NCI-H345 (cell line): ENCODE measurements at regions not wholly inside any gene's neighbourhood (a gene's known extent, or its start where the extent isn't known, plus 50 kb on each side); places are given as distances from the start of the nearest gene placed in this dataset.
"Not testable (repeated sequence)": the region's sequence is repeated elsewhere in the genome, so short reads cannot be mapped to it uniquely, and the experiment has no call there.

ENCODE experiments used
- DNase-seq: peaks from one replicate; lab custom pipeline; 2025; lab: John Stamatoyannopoulos, UW

DNA sequence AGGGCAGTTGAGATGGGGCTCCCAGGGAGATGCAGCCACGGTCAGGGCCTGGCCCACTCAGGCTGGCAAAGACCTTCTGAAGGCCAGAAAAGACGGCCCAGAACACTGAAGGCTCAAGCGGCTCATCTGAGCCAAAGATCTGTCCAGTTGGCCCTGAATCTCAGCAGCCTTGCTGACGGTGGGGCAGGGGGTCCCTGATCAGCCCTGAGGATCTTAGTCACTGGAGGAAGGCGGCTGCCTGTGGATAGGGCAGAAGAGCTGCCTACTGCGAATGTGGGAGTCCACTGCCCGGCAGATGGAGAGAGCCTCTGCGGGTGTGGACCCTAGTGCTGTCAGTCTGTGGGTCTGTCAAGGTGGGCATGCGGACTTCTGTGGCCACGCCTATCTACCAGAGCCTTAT is 1738.2 kb downstream of the TP53TG3F start:
- DNase-seq, result no peak

DNA sequence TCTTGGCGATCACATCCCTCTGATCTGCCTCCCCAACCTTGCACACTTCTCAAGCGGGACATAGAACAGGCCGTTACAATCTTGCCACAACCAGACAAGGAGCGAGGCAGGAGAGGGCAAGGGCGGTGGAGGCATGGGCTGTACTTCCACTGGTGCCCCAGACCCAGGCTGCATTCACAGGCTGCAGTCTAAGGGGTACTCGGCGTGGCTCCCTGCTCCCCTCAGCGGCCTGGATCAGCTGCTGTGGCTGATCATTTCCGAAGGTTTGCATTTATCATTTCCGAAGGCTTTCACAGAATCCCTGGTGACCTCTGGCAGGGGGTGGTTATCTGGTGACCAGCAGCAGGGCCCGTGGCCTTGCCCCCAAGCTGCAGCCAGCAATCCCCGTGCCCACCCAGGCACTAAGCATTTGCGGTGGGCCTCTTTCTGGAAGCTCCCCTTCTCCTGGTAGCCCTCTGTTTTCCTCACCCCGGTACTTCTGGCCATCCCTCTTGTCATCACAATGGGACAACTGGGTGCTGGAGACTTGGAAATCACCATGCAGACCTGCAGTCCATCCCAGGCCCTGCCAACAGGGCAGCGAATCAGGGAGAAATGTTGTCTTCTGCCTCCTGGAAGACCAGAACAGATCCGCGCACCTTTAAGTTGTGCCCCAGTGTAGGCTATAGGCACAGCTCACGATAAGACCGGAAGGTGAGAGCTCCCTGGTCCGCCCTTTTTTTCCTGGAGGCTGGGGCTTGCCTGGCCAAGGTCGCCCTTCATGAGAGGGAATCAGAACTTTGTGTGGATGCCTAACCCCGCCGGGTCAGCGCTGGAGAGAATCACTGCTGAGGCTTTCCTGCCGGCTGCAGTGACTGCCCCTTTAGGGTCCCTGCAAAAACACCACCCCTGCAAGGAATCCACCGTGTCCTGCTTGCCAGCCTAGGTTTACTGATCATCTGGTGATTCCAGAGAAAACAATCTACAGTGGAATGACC is 1739.1 kb downstream of the TP53TG3F start:
- no peak for DNase-seq

DNA sequence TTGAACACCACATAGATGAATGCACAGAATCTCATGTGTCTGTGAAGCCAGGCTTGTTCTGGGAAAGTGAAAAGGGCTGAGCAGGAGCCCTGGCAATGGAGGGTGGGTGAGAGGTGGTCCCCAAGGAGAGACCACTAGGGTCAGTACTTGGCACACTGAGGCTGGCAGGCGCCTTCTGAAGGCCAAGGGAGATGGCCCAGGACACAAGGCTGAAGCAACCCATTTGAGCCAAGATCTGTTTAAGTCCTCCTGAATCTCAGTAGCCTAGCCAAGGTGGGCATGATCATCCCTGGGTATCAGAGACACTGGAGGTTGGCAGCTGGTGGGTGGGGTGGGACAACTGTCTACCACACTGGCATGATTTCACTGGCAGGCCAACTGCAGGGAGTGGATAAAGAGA is 1741.2 kb downstream of the TP53TG3F start:
- no peak for DNase-seq

DNA sequence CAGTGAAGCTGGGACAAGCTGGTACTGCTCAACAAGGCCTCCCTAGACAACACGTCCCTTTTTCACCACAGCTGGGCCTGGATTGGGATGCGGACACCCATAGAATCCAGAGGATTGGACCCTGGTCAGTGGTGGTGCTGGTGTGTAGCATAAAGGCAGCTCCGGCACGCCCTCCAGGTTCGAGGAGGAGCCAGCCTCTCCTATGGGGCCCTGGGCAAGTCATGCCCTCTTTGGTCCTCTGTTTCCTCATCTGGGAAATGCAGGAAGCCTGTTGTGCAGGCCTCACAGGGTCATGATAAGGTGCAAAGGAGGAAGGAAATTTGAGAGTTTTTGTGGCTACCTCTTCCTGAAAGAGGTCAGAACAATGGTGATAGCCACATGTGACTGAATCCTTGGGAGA is 1741.7 kb downstream of the TP53TG3F start:
- no peak for DNase-seq

DNA sequence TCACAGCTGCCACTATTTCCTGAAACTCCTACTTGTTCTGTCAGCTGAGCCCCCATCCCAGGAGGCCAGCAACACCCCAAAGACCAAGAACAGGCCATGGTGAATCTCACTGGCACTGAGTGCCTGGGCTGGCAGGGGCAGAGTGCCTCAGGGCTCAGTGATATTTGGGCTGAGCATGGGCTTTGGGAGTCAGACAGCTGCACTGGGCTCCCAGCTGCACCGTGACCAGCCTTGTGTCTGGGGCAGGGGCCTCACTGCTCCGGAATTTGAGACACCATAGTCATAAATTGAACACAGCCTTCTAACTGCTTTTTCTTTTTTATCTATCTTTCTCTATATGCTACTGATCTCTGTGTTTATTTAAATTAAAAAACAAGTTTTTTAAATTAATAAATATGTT is 1744.2 kb downstream of the TP53TG3F start:
- DNase-seq, result no peak

DNA sequence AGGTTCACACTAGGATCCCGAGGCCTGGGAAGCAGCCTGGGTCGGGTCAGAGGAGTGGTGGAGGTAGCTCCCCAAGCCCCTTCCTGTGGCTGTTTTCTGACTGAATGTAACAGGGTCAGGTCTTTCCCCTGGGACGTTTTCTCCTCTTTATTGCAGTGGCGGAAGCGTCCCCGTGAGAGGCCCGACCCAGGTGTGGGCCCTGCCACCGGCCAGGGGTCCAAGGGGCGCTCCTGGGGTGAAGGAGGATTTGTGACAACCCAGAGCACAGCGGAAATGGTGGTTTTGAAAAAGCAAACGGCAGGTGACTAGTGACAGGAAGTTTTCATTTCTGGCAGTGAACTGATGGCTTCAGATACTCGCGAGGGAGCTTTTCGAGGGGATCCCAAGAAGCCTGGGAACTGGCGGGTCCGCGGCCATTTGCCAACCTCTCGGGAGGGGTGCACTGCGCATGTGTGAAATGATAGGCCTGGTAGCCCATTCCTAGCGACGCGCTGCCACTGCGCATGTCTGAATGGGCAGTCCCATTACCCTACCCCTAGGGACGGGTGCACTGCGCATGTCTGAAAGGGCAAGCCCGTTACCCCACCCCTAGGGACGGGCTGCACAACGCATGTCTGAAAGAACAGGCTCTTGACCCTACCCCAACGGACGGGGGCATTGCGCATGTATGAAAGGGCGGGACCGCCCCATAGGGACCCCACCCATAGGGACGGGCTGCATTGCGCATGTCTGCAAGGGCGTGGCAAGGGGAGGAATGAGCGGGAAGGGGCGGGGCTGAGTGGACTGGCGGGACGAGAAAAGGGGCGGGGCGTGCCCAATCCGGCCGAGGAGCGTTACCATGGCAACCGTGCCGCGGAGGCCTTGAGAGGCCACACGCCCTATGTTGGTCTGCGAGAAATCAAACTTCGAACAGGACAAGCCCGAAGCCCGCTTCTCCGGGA is 1747.9 kb downstream of the TP53TG3F start:
- DNase-seq, result no peak

DNA sequence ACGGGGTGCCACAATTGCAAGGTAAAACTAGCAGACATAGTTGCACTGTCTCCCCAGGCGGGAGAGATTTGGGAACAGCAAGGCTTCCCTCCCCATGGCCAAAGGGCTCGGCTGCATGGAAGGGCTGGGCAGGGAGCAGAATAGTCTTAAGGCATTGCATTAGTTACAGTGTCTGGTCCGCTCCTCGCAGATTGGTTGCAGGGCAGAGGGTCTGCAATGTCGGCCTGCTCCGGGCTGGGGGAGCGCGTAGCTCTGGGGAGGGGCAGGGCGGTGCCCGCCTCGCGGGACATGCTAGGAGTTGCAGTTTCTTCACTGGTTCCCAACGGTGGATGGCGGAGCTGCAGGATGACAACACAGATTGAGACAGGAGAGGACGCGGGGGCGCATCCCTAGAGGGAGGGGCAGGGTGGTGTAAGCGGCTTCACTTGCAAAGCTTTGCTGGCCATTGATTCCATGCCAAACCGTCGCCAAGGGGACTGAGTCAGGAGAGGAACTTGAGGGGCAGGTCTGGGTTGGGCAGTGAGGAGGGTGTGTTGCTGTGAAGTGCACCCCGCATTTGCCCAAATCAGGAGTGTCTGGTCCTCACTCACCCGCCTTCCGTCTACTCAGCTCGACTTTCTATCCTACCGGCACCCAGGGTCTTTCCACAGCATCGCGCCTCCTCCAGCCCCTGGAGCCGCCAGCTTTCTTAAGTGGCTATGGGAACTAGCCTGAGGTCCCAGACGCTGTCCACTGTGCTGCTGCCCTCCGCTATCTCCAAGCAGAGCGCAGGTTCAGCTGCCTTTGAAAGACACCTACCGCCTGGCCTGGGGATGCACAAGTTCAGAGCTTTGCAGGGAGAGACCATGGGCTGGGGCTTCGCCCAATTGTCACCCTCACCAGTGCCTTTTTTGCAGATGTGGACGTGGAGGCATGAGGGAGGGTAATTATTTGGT is 1748.9 kb downstream of the TP53TG3F start:
- DNase-seq, result no peak

DNA sequence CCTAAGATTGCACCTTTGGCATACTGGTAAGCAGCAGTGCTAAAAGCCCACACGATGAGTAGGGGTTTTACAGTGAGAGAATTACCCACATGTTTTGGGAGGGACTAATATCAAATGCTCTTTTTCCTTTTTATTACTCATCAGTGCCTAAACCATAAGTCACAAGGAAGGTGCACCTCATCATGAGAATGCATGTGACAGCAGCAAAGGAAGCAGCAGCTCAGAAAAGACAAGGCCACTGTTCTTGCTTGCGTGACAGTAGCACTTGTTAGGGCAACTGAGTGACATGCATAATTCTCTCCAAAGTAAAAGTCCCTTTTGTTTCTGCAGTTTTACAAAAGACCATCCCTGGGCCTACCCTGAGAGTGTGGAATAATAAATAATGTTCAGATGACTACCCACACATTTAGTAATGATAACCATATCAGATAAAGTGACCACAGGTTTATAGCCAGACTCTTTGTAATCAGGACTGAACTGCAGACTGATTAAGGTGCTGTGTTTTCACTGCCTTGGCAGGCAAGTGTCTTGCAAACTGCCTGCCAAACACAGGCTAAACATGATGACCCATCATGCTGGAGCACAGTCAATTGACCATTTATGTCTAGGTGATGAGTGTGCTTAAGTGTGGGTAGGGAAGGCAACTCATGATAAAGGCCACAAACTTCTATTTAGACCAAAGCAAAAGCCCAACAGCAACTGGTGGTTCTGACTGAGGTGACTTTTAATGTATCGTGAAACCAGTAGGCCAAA is 1751.4 kb downstream of the TP53TG3F start:
- no peak for DNase-seq

DNA sequence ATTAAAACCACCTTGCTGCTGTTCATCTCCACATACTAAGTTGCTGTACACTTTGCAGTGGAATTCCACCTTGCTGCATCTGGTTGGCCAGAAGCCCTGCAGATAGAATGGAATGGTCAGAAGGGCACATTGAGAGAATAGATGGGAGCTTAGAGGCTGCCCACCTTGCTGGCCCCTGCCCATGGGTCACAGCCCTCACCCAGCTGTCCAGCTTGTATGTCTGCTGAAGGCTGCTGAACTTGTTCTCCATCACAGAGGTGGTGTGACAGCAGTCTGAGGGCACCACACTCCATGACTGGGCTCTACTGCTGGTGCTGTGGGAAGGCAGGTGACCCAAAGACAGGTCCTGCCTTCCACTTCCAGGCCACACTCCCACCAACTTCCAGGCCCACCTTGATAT is 1755.4 kb downstream of the TP53TG3F start:
- no peak for DNase-seq

DNA sequence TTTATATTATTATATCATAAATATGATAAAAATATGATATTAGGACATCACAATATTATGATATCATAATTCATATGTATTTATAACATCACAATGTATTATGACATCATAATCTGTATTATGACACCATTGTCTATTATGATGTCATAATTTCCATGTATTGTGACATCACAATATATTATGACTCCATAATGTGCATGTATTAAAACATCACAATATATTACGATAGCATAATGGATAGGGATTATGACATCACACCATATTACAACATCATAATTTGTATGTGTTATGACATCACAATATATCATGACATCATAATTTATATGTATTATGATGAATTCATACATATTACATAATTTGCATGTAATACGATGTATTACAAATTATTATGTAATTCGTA is 1755.9 kb downstream of the TP53TG3F start:
- no peak for DNase-seq

DNA sequence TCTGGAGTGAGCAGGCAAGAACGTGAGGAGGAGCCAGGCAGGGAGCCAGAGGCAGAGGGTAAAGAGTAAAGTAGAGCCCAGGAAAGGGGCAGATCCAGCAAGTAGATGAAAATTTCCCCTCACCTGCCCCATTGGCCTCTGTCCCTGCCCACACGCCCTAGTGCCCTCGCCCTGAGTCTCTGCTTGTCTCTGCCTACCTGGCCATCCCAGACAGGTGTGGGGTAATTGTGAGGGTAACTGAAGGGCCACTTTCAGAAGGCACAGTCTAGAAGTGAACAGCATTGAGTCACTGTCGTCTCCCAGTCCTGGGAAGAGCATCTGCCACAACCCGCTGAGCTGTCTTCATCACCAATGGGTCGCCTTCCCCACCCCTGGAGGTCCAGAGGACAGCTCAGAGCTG is 1756.8 kb downstream of the TP53TG3F start:
- not testable (repeated sequence) for DNase-seq

DNA sequence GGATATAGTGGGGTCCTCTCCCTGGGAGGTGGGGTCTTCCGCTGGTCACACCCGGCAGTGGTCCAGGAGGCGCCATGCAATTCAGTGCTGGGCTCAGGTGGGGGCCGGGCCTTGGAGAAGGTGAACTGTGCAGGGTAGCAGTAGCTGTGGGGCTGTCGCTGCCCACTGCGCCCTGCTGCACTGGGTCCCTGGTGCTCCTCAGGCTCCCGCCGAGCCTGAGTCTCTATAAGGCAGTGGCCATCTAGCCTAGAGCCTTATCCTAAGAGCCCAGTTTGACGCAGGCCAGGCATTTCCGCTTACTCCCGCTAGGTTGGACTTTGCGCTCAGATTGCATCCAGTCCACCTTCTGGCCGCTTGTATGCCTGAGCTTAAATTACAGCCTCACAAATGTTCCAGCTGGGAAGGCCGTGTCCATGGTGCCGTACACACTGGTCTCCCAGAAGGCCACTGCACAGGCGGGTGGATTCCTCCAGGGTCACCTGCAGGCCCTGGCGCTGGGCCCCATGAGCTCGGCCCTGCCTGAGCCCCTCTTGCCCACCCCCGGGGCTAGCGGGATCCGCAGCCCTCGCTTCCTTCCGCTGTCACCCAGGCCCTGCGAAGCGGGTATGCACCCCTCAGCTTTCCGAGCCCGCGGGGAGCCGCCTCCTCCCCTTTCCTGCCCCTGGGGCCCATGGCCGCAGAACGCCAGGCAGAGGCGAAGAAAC is 1762.2 kb downstream of the TP53TG3F start:
- no peak for DNase-seq

DNA sequence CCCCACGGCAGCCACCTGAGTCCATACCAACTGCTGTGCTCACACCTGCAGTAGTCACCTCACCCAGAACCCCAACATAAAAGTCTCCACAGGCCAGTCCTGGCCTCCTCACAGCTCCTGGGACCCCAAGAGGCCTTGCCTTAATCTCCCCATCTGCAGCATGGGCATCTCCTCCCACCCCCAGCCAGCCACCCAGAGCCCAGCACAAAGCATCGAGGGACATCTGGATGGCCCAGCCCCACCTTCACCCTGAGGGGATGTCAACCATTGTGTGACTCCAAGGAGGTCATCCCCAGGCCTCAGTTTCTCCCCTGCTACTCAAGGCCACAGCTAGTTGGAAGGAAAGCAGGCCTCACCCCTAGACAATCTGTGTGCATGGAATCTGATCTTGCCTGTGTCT is 1775.3 kb downstream of the TP53TG3F start:
- DNase-seq, result no peak

DNA sequence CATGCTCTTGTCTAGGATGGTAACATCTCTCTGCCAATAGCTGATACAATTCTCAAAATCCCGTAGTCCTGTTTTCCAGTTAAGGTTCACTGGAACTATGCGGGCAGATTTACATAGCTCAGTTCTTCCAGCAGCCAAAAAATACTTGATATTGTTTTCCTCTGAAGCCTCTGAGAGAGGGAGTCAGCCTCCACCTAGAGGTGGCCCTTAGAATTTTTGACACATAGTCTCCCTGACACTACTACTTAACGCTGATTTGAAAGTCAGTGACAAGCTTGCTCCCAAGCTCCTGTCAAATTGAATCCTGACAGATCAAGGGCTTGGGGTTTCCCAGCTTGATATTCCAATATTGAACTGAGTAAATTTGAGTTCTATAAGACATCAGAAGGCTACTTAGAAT is 1780.1 kb downstream of the TP53TG3F start:
- no peak for DNase-seq

DNA sequence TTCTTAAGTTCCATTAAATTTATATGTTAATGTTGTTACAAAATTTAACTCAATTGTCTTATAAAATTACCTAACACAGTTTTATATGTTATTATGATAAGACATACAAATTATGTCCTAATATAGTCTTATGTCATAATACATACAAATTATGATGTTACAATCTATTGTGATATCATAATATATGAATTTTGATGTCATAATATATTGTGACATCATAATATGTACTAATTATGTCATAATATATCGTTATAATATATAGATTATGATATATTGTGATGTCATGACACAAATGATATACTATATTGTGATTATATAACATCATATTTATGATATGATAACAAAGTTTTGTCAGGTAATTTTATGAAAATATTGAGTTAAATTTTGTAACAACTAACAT is 1789.6 kb downstream of the TP53TG3F start:
- DNase-seq, result no peak

DNA sequence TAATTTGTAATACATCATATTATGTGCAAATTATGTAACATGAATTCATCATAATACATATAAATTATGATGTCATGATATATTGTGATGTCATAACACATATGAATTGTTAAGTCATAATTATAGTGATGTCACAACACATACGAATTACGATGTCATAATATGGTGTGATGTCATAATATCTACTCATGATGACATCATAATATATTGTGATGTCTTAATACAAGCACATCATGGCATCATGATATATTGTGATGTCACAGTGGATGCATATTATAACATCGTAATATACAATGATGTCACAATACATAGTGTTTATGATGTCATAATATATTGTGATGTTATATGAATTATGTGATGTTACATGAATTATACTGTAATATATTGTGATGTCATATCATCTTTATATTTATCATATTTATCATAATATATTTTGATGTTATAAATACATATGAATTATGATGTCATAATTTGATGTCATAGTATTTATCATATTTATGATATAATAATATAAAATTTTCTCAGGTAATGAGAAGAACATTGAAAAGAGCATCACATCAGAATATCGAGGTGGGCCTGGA is 1793.0 kb downstream of the TP53TG3F start:
- no peak for DNase-seq

DNA sequence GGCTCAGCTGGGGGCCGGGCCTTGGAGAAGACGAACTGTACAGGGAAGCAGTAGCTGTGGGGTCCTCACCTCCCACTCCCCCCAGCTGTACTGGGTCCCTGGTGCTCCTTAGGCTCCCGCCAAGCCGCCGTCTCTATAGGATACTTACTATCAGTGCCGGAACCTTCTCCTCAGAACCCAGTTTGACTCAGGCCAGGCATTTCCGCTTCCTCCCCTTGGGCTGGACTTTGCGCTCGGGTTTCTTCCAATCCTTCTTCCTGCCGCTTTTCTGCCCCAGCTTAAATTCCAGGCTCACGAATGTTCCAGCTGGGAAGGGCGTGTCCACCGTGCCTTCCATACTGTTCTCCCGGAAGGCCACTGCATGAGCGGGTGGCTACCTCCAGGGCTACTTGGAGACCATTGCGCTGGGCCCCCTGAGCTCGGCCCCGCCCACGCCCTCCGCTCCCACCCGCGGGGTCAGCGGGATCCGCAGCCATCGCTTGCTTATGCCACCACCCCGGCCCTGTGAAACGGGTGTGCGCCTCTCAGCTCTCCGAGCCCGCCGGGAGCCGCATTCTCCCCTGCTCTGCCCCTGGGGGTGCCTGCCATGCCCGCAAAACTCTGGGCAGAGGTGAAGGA is 1795.9 kb downstream of the TP53TG3F start:
- no peak for DNase-seq

DNA sequence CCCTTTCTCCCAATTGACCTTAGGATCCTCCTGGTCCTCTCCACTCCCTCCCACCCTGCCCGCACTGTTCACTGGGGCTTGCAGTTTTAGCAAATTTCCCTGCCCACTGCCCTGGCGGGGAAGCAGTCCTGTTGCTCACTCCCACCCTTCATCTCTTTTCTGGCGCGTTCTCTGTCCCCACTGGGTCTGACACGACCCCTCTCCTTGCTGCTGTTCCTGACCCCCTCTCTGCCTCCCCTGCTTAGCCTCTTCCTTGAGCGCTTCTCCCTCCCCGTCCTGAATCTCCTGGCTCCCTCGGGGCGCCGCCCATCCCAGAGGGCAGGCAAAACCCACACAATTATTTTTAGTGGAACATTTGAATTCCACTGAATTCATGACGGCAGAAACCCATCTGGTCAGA is 1796.4 kb downstream of the TP53TG3F start:
- DNase-seq, result no peak

DNA sequence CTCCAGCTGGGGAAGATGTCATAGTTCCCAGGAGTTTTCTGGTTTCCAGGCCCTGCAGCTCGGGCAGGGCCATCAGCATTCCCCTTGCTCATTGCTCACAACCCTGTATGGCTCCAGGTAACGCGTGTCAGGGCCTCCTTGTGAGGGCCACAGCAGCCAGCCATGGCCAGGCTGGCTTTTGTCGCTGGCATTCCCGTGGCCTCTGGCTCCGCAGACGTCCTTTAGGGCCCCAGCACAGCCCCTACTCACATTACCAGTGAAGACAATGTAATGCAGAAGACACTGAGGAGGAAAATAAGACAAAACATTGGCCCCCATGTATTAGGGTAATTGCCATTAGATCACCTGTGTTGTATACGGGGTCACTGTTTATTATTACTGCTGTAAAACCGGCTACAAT is 1799.0 kb downstream of the TP53TG3F start:
- DNase-seq, result no peak

DNA sequence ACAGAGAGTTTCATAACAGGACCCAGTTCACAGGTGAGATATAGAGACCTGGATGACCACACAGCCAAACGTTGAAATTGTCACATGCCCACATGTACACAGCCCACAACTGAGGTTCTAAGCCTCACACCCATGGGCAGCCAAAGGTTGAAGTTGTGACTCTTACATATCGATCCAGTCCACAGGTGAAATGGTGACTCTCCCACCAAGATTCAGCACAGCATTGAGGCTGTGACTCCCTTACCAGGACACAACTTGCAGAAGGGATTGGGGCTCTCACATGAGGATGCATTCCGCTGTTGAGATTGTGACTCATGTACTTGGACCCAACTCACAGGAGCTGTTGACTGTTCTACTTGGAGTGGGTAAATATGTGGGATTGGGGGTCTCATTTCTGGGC is 1836.4 kb downstream of the TP53TG3F start:
- DNase-seq, result no peak
